ENCODE measurements at regions not wholly inside any gene's neighbourhood (a gene's known extent, or its start where the extent isn't known, plus 50 kb on each side); places are given as distances from the start of the nearest gene placed in this dataset.

DNA sequence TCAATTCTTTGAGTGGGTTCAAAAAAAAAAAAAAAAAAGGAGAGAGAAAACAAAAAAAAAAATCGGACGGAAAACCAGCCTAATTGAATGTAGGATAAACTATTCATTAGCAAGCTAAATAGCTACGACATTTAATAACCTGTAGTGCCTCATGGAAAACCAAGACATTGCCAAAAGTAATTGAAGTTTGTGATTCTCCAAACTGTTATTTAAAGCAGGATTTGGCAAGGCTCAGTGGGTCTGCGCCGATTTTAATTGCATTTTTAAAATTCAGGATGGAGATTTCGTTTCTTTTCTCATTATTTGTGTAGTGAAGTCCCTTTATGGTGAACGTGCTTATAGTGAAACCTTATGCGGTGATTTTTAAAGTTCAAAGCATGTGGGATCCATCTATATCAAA, 127.2 kb upstream of the NFIB start:
- TF ChIP-seq, protein P1, sequence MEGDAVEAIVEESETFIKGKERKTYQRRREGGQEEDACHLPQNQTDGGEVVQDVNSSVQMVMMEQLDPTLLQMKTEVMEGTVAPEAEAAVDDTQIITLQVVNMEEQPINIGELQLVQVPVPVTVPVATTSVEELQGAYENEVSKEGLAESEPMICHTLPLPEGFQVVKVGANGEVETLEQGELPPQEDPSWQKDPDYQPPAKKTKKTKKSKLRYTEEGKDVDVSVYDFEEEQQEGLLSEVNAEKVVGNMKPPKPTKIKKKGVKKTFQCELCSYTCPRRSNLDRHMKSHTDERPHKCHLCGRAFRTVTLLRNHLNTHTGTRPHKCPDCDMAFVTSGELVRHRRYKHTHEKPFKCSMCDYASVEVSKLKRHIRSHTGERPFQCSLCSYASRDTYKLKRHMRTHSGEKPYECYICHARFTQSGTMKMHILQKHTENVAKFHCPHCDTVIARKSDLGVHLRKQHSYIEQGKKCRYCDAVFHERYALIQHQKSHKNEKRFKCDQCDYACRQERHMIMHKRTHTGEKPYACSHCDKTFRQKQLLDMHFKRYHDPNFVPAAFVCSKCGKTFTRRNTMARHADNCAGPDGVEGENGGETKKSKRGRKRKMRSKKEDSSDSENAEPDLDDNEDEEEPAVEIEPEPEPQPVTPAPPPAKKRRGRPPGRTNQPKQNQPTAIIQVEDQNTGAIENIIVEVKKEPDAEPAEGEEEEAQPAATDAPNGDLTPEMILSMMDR (IDR thresholded peaks at IDR 0.05): no peak
- no peak for TF ChIP-seq RFX5 (IDR thresholded peaks at IDR 0.05; ENCODE audit: low read length)
- no peak for TF ChIP-seq SIN3A (IDR thresholded peaks at IDR 0.05; ENCODE audit: borderline replicate concordance, low read depth, low read length)
